HUES48 (cell line): ENCODE measurements at regions not wholly inside any gene's neighbourhood (a gene's known extent, or its start where the extent isn't known, plus 50 kb on each side); places are given as distances from the start of the nearest gene placed in this dataset.

Source experiments
- H3K27ac ChIP-seq: one replicate; pipeline ENCODE4 v1.7.0; 2013; ENCODE audit warnings: low read depth, low read length, inconsistent platforms
- H3K27me3 ChIP-seq: 2 replicates; pipeline ENCODE4 v1.6.1; 2013; ENCODE audit warnings: mild to moderate bottlenecking, low read length; ENCODE audit not compliant: control insufficient read depth, insufficient read depth
- H3K36me3 ChIP-seq: 2 replicates; pipeline ENCODE4 v1.6.1; 2013; ENCODE audit warnings: low read length; ENCODE audit not compliant: control insufficient read depth, insufficient read depth
- H3K4me1 ChIP-seq: 2 replicates; pipeline ENCODE4 v1.6.1; 2013; ENCODE audit warnings: mild to moderate bottlenecking, low read length; ENCODE audit not compliant: control insufficient read depth, insufficient read depth
- H3K4me3 ChIP-seq: 2 replicates; pipeline ENCODE4 v1.5.1; 2013; ENCODE audit warnings: mild to moderate bottlenecking, low read depth, low read length
- H3K9ac ChIP-seq: 2 replicates; pipeline ENCODE4 v1.6.1; 2013; ENCODE audit warnings: mild to moderate bottlenecking, low read depth, low read length, moderate library complexity
- H3K9me3 ChIP-seq: 2 replicates; pipeline ENCODE4 v1.6.1; 2013; ENCODE audit warnings: low read length; ENCODE audit not compliant: control insufficient read depth, insufficient read depth

DNA sequence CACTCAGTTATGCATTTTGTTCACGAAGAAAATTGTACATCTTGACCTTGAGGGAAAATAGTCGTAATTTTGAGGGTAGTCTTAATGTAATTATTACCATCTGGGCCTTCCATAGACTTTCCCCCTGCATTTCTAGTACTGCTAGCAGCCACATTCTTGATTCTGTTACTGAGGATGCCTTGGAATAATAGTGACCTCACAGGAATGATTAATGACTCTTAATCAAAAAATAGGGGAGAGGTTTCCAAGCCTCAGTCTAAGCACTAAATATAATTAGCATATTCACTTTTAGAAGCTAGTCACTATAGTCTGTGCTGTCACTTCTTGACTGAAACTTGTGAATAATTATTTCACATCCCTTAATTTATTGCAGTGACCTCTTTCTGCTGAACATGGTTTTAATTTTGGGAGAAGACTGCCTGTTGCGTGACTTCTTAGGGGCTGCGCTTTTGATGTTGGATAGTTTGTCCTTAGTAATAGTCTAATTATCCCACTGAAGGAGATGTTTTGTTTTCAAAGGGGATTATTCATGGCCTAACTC, 400.5 kb downstream of the ADAMTS20 start:
- Histone ChIP-seq H3K4me3 (no peak overlapping the region), H3K9ac (no peak overlapping the region), H3K36me3 (no peaks in the 10 kb centered on the region), H3K27ac (no peak overlapping the region), H3K27me3 (no peaks in the 10 kb centered on the region), H3K4me1 (peaks cover 18% of the 10 kb centered on the region; the same call in 1 of the 2 replicates), H3K9me3 (no peaks in the 10 kb centered on the region)

DNA sequence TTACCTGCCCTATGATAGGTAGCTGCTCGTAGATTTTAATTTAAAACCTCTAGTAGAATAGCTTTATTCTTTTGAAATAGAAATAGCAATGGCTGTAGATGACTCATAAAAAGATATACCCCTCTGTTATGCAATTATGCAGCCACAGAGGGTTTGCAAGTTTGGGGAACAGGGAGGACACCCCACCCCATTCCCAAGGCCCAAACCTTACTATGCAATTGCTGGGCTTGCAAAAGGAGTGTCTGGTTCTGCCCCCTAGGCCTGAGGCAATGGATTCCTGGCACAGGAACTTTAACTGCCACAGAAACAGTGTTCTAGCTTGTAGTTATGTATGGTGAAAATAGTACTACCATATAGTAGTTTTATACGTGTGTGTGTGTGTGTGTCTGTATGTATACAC, 403.3 kb downstream of the ADAMTS20 start:
- no peaks in the 10 kb centered on the region for H3K27me3 ChIP-seq
- no peak overlapping the region for H3K4me3 ChIP-seq
- H3K27ac ChIP-seq = no peak overlapping the region
- H3K36me3 ChIP-seq = no peaks in the 10 kb centered on the region
- peaks cover 3% of the 10 kb centered on the region; the same call in 1 of the 2 replicates for H3K4me1 ChIP-seq
- no peak overlapping the region for H3K9ac ChIP-seq
- no peaks in the 10 kb centered on the region for H3K9me3 ChIP-seq

DNA sequence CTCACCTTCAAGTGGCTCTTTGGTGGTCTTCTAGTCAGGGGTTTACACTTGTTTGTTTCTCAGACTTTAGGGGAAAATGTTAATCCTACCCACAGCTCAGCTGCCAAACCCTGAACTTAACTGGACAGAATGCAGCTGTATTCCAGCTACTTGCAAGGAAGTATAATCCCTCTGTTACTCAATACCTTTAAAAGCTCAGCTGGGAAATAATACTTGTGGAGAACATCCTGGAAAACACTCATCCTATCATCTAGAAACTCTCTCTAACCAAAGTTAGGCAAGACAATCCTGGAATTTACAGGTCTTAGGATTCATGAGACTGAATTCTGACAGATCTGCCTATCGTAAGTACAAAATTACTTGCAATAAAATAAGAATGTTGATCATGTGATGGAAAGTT, 404.1 kb downstream of the ADAMTS20 start:
- Histone ChIP-seq H3K4me3 (no peak overlapping the region), H3K4me1 (no peaks in the 10 kb centered on the region), H3K9ac (no peak overlapping the region), H3K9me3 (no peaks in the 10 kb centered on the region), H3K36me3 (no peaks in the 10 kb centered on the region), H3K27me3 (no peaks in the 10 kb centered on the region), H3K27ac (no peak overlapping the region)

DNA sequence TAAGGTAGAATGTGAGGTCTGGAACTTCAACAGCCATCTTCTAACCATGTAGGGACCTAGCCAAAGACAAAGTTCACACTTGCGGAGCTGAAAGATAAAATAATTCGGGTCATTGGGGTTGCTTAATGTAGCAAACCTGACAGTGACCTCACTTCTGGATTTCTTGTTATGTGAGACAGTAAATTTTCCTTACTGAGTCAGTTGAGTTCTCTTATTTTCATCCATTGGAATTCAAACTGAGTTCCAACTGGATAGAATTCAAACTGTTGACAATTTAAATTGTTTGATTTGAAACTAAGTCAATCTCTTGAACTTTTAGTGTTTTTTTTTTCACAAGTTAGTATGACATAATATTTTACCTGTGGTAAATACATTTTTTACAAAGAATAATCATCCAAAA, 406.5 kb downstream of the ADAMTS20 start:
- Histone ChIP-seq H3K27me3 (no peaks in the 10 kb centered on the region), H3K36me3 (no peaks in the 10 kb centered on the region), H3K4me1 (no peaks in the 10 kb centered on the region), H3K4me3 (no peak overlapping the region), H3K9me3 (no peaks in the 10 kb centered on the region), H3K27ac (no peak overlapping the region), H3K9ac (no peak overlapping the region)

DNA sequence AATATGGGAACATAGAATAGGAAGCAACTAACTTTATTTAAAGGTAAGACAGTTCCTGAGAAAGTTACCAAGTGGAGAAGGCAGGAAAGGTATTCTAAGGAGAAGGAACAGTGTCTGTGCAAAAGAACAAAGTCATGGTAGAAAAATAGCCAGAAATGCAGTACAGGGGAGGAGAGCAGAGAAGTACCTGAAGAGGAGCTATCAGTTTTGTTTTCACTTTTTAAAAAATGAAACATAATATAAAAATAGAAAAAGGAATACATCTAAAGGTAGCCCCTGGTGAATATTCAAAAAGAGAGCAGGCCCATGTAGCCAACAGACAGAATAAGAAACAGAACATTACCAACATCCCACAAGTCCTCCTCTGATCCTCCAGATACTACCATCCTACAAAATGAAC, 408.7 kb downstream of the ADAMTS20 start:
- Histone ChIP-seq H3K36me3 (no peaks in the 10 kb centered on the region), H3K4me3 (no peak overlapping the region), H3K9me3 (no peaks in the 10 kb centered on the region), H3K27me3 (no peaks in the 10 kb centered on the region), H3K4me1 (no peaks in the 10 kb centered on the region), H3K27ac (no peak overlapping the region), H3K9ac (no peak overlapping the region)

DNA sequence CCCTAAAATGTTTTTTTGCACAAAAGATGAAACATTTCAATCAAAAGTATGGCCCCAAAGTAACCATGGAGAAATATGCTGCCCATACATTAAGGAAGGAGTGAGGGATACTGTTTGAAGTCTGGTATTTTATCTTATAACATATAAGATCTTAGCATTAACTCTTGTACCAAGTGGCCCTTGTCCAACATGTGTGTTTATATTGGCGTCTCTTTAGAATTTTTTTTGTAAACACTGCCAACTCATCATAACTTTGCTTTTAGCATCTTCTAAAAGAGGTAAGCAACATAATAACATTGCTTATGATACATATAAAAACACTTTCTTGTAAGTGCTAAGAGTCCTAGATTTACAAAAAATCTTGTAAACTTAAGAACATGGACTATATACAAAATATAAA, 419.7 kb downstream of the ADAMTS20 start:
- Histone ChIP-seq H3K27ac (no peak overlapping the region), H3K27me3 (no peaks in the 10 kb centered on the region)

DNA sequence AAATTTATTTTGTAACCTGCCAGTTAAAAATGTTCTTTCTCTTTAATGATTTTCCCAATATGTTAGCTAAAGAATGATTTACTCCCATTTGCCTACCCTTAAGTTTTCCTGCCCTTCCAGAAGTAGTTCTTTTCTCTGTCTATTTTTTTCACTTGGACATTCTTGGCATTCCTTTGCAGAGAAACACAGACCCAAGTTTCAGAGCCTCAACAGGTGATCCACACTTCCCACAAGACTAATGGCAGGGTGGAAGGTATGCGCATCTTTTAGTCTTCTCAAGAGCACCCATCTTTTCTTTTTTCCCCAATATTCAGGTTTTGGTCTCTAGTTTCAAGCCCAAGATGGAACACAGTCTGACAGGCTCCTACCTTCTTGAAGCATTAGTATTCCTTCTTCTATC, 420.7 kb downstream of the ADAMTS20 start:
- H3K27ac ChIP-seq = no peak overlapping the region
- no peaks in the 10 kb centered on the region for H3K27me3 ChIP-seq
- no peaks in the 10 kb centered on the region for H3K36me3 ChIP-seq
- H3K4me1 ChIP-seq = peaks cover 11% of the 10 kb centered on the region
- peaks cover 4% of the 10 kb centered on the region; the same call in 1 of the 2 replicates for H3K9me3 ChIP-seq
- no peak overlapping the region for H3K4me3 ChIP-seq
- H3K9ac ChIP-seq = no peak overlapping the region

More for the DNA sequence above, 419.7 kb downstream of the ADAMTS20 start:
- Histone ChIP-seq H3K36me3 (no peaks in the 10 kb centered on the region), H3K4me1 (peaks cover 11% of the 10 kb centered on the region), H3K4me3 (no peak overlapping the region), H3K9me3 (peaks cover 4% of the 10 kb centered on the region; the same call in 1 of the 2 replicates), H3K9ac (no peak overlapping the region)

DNA sequence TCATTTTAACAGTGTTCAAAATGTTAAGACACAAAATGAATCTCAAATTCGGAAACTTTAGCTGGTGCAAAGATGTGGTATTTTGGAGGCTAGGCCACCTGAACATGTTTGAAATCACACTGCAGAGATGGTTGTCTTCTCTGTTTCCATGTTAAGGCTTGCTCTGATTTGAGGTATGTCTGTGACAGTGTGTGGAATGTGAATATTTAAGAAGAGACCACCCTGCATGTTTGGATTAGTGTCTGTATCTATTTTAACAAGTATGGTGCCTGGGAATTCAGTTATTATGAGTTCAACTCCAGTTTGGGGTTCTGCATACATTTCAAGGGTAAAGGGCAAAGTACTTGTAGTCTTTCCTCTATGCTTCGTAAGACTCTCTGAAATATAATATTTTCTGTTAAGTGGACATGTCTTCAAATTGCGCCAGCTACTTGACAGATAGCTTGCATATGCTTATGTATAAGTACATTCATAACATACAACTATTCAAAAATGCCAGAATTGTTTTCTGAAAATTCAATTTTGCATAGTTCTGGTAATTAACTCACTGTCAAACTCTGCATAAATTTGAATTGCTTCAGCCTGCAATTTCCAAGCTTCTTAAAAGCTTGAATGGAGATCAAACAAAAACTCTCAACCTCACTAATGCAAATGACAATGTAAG, 424.0 kb downstream of the ADAMTS20 start:
- Histone ChIP-seq H3K4me3 (no peak overlapping the region), H3K27me3 (no peaks in the 10 kb centered on the region), H3K9ac (no peak overlapping the region), H3K27ac (no peak overlapping the region), H3K9me3 (no peaks in the 10 kb centered on the region), H3K36me3 (no peaks in the 10 kb centered on the region), H3K4me1 (peaks cover 14% of the 10 kb centered on the region)

DNA sequence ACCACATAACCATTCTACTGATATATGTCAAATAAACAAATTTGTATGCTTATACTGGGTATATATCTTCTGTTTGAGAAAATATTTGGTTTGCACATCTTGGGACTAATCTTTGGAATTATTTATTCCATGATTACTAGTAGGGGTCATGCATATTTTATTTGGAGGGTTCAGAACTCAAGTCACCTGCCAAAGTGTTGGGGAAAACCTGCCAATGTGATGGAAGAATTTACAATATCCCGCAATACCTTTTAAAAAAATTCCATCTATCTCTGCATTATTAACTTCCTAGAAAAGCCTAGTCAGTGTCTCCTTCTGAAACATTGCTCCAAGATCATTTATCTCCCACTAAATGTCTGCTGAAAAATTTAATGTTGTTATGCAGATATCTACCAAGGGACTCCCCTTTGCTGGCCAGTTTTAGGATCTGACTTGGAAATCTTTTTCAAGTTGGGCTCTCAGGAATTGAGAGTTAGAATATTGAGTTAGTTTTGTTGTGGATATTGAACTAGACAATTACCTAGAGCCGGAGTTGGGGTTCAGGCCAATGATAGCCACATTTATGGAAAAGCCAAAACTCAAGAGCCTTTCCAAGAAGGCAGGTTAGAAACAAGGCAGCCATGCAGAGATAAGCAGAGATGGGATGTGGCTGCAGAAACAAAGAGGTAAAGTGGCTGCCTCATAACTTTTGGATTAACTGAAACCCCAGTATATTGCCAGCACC, 425.2 kb downstream of the ADAMTS20 start:
- Histone ChIP-seq H3K9ac (no peak overlapping the region), H3K9me3 (no peaks in the 10 kb centered on the region), H3K36me3 (no peaks in the 10 kb centered on the region), H3K27me3 (no peaks in the 10 kb centered on the region), H3K4me1 (peaks cover 13% of the 10 kb centered on the region), H3K27ac (no peak overlapping the region), H3K4me3 (no peak overlapping the region)

DNA sequence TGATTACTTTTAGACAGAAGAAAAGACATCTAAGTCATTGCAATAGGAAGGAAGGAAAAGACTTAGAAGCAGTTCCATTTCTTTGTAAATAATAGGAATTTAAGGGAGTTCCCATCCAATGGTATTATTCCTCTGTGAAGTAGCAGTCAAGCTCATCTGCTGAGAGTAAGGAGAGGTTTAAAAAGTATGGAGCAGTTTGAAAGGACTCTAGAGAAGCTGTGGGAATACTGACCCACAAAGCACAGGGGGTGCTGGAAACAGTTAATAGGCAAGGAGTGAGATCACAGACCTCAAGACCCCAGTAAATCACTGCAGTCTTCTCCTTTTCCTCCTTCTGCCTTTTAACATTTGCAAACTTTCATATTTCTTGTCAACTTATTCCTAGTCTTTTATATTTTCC, 428.5 kb downstream of the ADAMTS20 start:
- no peaks in the 10 kb centered on the region for H3K36me3 ChIP-seq
- no peaks in the 10 kb centered on the region for H3K9me3 ChIP-seq
- no peak overlapping the region for H3K27ac ChIP-seq
- H3K4me1 ChIP-seq = peaks cover 2% of the 10 kb centered on the region; the same call in 1 of the 2 replicates
- H3K4me3 ChIP-seq = no peak overlapping the region
- no peaks in the 10 kb centered on the region for H3K27me3 ChIP-seq
- H3K9ac ChIP-seq = no peak overlapping the region

DNA sequence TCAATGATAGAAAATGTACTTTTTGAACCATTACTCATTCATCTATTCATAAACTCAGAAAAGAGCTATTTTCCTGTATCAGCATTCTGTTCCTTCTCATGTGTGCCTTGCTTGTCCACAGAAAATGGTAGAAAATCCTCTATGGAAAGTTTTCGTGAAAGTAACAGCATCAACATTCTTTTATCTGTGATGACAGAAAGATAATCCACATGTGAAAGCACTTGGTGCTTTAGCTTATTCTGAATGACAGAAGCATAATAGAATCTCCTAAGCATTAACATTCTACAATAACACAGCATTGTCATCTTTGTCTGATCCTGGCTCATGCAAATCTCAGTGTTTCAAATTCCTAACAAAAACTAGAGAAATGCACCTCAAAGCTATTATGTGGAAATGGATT, 431.9 kb downstream of the ADAMTS20 start:
- H3K9me3 ChIP-seq = no peaks in the 10 kb centered on the region
- no peaks in the 10 kb centered on the region for H3K4me1 ChIP-seq
- H3K27me3 ChIP-seq = no peaks in the 10 kb centered on the region
- H3K36me3 ChIP-seq = no peaks in the 10 kb centered on the region
- H3K27ac ChIP-seq = no peak overlapping the region
- H3K9ac ChIP-seq = no peak overlapping the region
- H3K4me3 ChIP-seq = no peak overlapping the region
